ENCODE measurements at regions not wholly inside any gene's neighbourhood (a gene's known extent, or its start where the extent isn't known, plus 50 kb on each side); places are given as distances from the start of the nearest gene placed in this dataset.

DNA sequence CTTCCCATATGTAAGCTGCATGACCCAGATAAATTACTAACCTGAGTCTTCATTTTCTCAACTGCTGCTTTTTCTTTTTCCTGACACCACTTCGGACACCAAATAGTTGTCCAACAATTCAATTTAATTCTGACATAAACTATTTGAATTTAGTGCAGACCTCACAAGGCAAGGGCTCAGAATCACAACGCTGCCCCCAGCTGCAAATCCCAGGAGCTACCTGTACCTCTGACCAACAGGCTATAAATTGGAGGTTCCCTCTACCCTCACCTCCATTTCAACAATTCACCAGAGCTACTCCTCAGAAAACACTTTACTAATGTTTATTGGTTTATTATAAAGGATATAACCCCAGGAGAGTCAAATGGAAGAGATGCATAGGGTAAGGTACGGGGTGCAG is 737.6 kb downstream of the NTRK3 start:
- TF ChIP-seq ZFP30 (CRISPR knock-in tag; IDR thresholded peaks at IDR 0.05), result no peak
- no peak for TF ChIP-seq SNAI2 (CRISPR knock-in tag; IDR thresholded peaks at IDR 0.05)
- TF ChIP-seq BACH2 (CRISPR knock-in tag; IDR thresholded peaks at IDR 0.05; ENCODE audit: borderline replicate concordance), result no peak
- TF ChIP-seq, protein P1, sequence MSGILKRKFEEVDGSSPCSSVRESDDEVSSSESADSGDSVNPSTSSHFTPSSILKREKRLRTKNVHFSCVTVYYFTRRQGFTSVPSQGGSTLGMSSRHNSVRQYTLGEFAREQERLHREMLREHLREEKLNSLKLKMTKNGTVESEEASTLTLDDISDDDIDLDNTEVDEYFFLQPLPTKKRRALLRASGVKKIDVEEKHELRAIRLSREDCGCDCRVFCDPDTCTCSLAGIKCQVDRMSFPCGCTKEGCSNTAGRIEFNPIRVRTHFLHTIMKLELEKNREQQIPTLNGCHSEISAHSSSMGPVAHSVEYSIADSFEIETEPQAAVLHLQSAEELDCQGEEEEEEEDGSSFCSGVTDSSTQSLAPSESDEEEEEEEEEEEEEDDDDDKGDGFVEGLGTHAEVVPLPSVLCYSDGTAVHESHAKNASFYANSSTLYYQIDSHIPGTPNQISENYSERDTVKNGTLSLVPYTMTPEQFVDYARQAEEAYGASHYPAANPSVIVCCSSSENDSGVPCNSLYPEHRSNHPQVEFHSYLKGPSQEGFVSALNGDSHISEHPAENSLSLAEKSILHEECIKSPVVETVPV (CRISPR knock-in tag; IDR thresholded peaks at IDR 0.05), result no peak
- TF ChIP-seq ARNTL (CRISPR knock-in tag; IDR thresholded peaks at IDR 0.05; ENCODE audit: borderline replicate concordance, low read depth), result no peak
- no peak for TF ChIP-seq CSDC2 (CRISPR knock-in tag; IDR thresholded peaks at IDR 0.05)
- TF ChIP-seq GLIS3 (CRISPR knock-in tag; IDR thresholded peaks at IDR 0.05), result no peak
- no peak for TF ChIP-seq TCF4 (CRISPR knock-in tag; IDR thresholded peaks at IDR 0.05; ENCODE audit: borderline replicate concordance)
- no peak for TF ChIP-seq OSR1 (CRISPR knock-in tag; IDR thresholded peaks at IDR 0.05)
- TF ChIP-seq ESRRG (CRISPR knock-in tag; IDR thresholded peaks at IDR 0.05), result no peak
- TF ChIP-seq, protein P2, sequence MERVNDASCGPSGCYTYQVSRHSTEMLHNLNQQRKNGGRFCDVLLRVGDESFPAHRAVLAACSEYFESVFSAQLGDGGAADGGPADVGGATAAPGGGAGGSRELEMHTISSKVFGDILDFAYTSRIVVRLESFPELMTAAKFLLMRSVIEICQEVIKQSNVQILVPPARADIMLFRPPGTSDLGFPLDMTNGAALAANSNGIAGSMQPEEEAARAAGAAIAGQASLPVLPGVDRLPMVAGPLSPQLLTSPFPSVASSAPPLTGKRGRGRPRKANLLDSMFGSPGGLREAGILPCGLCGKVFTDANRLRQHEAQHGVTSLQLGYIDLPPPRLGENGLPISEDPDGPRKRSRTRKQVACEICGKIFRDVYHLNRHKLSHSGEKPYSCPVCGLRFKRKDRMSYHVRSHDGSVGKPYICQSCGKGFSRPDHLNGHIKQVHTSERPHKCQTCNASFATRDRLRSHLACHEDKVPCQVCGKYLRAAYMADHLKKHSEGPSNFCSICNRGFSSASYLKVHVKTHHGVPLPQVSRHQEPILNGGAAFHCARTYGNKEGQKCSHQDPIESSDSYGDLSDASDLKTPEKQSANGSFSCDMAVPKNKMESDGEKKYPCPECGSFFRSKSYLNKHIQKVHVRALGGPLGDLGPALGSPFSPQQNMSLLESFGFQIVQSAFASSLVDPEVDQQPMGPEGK (CRISPR knock-in tag; IDR thresholded peaks at IDR 0.05; ENCODE audit: borderline replicate concordance), result no peak
- TF ChIP-seq, protein P3, sequence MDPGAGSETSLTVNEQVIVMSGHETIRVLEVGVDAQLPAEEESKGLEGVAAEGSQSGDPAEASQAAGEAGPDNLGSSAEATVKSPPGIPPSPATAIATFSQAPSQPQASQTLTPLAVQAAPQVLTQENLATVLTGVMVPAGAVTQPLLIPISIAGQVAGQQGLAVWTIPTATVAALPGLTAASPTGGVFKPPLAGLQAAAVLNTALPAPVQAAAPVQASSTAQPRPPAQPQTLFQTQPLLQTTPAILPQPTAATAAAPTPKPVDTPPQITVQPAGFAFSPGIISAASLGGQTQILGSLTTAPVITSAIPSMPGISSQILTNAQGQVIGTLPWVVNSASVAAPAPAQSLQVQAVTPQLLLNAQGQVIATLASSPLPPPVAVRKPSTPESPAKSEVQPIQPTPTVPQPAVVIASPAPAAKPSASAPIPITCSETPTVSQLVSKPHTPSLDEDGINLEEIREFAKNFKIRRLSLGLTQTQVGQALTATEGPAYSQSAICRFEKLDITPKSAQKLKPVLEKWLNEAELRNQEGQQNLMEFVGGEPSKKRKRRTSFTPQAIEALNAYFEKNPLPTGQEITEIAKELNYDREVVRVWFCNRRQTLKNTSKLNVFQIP (CRISPR knock-in tag; IDR thresholded peaks at IDR 0.05; ENCODE audit: borderline replicate concordance, low read depth), result no peak
- TF ChIP-seq, protein P4, sequence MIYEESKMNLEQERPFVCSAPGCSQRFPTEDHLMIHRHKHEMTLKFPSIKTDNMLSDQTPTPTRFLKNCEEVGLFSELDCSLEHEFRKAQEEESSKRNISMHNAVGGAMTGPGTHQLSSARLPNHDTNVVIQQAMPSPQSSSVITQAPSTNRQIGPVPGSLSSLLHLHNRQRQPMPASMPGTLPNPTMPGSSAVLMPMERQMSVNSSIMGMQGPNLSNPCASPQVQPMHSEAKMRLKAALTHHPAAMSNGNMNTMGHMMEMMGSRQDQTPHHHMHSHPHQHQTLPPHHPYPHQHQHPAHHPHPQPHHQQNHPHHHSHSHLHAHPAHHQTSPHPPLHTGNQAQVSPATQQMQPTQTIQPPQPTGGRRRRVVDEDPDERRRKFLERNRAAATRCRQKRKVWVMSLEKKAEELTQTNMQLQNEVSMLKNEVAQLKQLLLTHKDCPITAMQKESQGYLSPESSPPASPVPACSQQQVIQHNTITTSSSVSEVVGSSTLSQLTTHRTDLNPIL (CRISPR knock-in tag; IDR thresholded peaks at IDR 0.05; ENCODE audit: low read depth), result no peak
- TF ChIP-seq ISL1 (CRISPR knock-in tag; IDR thresholded peaks at IDR 0.05), result no peak
- TF ChIP-seq RARB (CRISPR knock-in tag; IDR thresholded peaks at IDR 0.05), result no peak
- TF ChIP-seq ZNF8 (CRISPR knock-in tag; IDR thresholded peaks at IDR 0.05), result no peak
- no peak for TF ChIP-seq ZFP3 (CRISPR knock-in tag; IDR thresholded peaks at IDR 0.05)
- no peak for TF ChIP-seq ZC3H10 (CRISPR knock-in tag; IDR thresholded peaks at IDR 0.05)
- no peak for TF ChIP-seq ZNF565 (CRISPR knock-in tag; conservative IDR thresholded peaks at IDR 0.05; ENCODE audit: low read depth)
- no peak for ATAC-seq

DNA sequence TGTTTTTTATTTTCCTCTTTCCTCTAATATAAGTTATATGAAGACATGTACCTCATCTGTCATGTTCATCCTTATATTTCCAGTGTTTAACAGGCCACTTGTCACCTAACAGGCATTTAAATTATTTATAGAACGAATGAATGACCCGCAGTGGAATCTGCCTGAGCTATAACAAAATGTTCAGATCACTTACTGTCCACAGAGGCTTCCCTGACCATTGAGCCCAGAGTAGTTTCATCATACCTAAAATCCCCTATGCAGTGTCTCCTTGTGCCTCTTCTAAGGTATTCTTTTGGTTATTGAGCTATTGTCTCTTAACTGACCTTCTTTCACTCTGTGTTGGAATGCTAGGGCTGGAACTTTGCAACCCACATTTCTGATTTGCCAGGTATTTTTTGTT is 748.5 kb downstream of the NTRK3 start:
- TF ChIP-seq ESRRG (CRISPR knock-in tag; IDR thresholded peaks at IDR 0.05) (no peak), RARB (CRISPR knock-in tag; IDR thresholded peaks at IDR 0.05) (no peak), PPARA (CRISPR knock-in tag; IDR thresholded peaks at IDR 0.05; ENCODE audit: borderline replicate concordance) (no peak), CSDC2 (CRISPR knock-in tag; IDR thresholded peaks at IDR 0.05) (no peak), GLIS3 (CRISPR knock-in tag; IDR thresholded peaks at IDR 0.05) (no peak), ZNF8 (CRISPR knock-in tag; IDR thresholded peaks at IDR 0.05) (no peak), ZFP30 (CRISPR knock-in tag; IDR thresholded peaks at IDR 0.05) (no peak), ZNF565 (CRISPR knock-in tag; conservative IDR thresholded peaks at IDR 0.05; ENCODE audit: low read depth) (no peak), ISL1 (CRISPR knock-in tag; IDR thresholded peaks at IDR 0.05) (no peak), ZC3H10 (CRISPR knock-in tag; IDR thresholded peaks at IDR 0.05) (no peak), ARNTL (CRISPR knock-in tag; IDR thresholded peaks at IDR 0.05; ENCODE audit: borderline replicate concordance, low read depth) (no peak), ZNF70 (CRISPR knock-in tag; IDR thresholded peaks at IDR 0.05) (no peak), TOX (CRISPR knock-in tag; IDR thresholded peaks at IDR 0.05; ENCODE audit: borderline replicate concordance) (no peak), ZFP3 (CRISPR knock-in tag; IDR thresholded peaks at IDR 0.05) (no peak)
- TF ChIP-seq, protein P1 (CRISPR knock-in tag; IDR thresholded peaks at IDR 0.05), result no peak
- TF ChIP-seq, protein P3 (CRISPR knock-in tag; IDR thresholded peaks at IDR 0.05; ENCODE audit: borderline replicate concordance, low read depth), result no peak
- TF ChIP-seq, protein P2 (CRISPR knock-in tag; IDR thresholded peaks at IDR 0.05; ENCODE audit: borderline replicate concordance), result no peak
- ATAC-seq, result no peak

Measured in SK-N-SH treated with all-trans-retinoic acid at 6 μM for 48 hours (cell line).